ENCODE measurements at regions not wholly inside any gene's neighbourhood (a gene's known extent, or its start where the extent isn't known, plus 50 kb on each side); places are given as distances from the start of the nearest gene placed in this dataset.
"Not testable (repeated sequence)": the region's sequence is repeated elsewhere in the genome, so short reads cannot be mapped to it uniquely, and the experiment has no call there.

DNA sequence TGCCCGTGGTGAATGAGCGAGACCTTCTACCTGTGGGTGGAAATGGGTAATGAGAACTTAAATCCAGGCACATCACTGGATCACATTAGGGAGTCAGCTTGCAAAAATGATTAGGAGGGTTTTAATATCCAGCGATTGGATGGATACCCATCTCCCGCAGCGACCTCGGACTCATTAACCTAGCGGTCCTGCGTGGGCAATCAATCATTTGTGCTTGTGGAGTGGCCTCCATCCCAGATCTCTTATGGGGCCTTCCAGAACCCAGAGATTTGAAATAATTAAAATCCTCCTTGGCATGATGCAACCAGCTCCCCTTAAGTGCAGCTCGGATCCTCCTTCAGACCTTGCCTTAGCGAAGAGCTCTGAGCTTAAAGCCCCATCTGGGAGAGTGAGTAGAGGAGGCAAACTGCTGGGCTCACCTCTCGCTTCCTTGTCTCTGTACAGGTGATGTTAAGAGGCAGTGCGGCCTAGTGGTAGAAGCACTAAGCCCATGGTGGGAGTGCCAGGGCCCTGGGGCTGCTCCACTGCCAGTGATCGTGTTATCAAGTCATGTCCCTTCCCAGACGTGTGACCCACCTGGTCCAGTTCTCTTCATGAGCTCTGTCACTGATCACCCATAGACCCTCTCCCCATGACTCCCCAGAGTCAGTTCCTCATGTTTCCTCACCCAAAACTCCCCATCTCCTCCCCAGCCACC is 285.2 kb upstream of the TLE3 start:
- no peak for DNase-seq

DNA sequence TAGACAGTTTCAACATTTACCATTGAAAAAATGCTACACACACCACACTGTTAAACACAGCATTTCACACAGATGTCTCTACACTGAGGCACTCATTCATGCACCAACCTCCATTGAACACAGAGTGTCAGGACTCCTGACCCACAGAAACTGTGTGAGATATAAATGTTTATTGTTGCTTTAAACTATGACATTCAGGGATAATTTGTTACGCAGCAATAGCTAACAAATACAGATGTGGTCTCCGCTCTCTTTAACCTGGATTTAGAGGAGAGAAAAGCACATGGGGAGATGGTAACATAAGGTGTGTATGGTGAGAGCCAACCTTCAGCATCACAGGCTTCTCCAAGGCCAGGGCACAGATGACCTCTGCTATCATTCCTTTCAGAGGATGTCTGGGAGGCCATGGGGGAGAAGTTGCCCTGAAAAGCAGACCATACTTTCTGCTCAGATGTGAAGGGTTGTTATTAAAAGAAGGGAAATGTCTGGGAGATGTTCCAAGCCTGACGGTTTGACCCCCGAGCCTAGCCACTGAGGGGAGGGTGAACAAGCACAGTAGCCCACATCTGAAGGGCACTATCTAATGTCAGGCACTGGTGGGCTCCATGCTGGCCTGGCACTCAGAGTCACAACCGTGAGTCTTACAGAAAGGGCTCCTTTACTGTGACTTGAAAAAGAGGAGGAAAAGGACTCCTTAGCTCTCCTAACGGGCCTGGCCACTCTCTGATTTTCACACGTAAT is 284.5 kb upstream of the TLE3 start:
- DNase-seq: no peak

DNA sequence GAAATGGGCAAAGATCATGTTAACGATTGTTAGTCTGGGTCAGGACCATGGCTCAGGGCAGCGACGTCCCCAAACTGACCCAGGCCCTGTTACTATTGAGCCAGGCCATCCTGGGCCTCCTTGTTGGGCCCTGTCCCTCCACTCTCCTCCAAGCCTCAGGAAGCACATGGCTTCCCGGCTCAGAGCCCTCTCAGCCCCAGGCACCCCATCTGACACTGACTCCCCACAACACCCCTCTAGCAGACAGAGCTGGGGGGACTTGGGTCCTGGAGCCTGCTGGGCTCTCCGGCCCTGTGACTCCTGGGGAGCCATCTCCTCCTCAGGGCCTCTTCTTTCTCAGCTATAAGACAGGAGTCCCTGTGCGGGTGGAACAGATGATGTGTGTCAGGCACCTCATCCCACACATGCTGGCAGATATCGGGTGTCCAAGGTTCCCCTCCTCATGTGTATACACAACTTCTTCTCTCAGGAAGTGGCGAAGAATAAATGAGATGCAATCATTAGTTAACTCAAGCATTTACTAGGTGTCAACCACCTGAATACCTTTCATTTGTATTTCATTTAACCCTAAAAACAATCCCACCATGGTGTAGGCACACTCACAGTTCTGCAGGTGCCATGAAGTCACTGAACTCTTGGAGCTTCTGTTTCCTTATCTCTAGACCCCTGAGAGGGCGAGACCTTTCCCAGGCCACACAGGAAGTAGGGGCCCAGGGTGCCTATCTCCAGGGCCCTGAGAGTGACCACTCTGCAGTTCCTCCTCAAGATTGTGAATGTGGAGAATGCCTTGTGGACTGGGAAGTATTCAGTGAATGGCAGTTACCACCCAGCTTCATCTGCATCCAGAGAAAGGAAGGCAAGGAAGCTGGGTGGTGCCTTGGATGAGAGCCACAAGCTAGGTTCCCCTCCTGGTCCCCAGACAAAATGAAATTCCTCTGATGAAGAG is 282.5 kb upstream of the TLE3 start:
- no peak for DNase-seq

DNA sequence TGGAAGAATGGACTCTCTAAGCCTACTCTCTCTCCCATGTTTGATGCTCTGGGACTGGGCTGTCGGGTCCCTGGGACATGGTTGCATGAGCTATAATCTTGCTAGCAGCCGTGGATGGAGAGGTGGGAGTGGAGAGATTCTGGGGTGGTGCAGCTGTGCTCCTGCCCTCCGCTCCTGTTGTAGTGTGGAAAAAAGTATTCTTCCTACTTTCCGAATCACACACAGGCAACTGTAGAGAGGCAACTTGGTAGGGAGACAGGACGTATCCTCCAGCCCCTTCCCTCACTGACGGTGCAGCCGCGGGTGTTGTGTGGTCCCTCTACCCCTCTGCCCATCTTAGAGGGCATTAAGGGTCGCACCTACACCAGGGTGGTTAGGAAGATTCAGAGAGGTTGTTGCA is 281.4 kb upstream of the TLE3 start:
- no peak for DNase-seq

DNA sequence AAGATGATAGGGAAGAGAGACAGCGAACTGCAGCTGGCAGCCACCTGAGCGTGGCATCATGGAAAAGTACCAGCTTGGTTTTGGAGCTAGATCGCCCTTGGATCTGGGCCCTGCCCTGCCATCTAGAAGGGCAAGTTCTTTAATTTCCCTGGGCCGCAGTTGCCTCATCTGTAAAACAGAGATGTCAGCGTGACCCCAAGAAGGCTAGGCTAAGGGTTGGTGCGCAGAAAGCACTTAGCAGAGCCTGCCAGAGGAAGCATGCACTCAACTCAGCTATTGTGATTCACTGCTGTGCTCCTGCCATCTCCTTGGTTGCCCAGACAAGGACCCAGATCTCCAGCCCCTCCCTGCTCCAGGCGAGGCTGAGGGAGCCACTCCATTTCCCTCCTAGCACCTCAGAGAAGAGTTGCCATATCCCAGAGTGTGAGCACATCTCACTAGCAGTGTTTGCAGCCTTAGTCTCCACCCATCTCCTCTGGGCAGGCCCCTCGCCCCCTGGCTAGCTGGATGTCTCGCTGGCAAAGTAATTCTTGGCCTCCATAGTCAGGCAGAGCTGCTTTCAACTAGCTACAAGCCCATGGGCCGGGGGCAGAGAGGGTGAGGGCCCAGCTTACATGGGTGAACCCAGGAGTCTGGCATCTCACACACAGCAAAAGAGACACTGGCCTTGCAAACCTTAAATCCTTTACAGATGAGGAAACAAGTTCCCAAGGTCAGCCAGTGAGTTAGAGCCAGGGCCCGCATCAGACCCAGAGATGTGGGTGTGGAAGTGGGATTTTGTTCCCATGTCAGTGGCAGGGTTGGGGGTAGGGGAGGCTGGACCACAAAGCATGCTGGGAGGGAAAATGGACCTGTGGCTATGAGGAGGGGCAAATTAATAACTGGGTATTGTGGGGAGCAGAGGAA is 280.7 kb upstream of the TLE3 start:
- DNase-seq: no peak

DNA sequence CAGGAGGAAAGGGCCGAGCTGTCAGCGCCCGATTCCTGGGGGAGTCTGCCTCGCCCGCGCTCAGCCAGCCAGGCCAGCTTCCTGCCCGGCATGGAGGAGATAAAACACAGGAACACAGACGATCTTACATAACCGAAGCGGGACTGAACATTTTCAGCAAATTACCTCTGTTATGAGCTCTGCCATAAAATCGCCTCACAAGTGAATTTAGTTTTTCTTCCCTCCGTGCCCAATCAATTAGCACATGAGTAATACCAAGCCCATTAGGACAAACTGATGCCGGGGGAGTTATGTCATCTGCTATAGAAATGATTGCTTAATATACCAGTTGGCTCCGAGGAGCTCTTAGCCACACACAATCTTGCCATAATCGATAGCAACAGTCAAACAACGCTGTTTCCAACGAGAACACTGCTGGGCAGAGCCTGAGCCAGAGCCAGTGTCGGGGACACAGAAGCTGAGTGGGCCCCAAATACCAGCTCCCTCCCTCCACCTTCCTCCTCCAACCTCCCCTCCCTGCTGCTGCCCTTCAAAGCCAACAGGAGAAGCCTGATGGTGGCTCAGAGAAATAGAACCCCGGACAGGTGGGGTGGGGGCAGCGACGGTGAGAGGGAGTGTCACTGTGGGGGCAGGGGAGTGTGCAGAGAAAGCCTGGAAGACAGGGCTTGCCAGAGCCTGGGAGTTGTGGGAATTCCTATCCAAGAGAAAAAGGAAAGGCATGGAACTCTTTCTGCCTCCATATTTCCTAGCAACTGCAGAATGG is 279.4 kb upstream of the TLE3 start:
- DNase-seq: no peak

DNA sequence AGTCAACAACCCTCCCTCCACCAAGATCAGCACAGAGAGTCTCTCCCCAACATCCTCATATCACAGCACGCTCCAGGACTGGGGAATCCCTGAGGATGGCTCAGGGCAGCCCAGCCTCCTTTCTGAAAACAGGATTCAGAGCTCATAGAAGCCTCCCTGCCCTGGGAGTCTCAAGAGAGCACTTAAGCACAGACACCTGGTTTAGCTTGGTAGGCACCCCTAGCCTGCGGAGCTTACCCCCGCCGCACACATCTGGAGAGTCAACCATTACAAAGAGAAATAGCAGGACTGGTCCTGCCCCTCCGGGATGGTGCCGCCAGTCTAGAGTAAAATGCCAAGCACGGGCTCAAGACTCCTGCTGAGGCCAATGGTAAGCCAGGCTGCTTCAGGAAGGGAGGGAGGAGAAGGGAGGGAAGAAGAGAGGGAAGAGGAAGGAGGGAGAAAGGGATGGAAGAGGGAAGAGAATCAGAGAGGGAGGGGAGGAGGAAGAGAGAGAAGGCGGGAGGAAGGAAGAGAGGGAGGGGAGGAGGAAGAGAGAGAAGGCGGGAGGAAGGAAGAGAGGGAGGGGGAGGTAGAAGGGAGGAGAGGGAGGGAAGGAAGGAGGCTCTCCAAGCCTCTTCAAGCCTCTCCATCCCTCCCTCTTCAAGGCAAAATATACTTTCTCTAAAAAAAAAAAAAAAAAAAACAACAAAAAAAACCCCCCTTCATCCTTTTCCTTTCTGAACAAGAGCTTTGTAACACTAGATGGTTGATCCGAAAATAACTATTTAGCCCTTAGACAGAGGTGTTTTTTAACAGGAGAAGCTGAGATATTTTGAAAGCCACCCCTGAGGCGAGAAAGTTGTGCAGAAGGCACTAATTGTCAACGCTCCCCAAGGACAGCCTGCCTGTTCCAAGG is 278.6 kb upstream of the TLE3 start:
- no peak for DNase-seq

DNA sequence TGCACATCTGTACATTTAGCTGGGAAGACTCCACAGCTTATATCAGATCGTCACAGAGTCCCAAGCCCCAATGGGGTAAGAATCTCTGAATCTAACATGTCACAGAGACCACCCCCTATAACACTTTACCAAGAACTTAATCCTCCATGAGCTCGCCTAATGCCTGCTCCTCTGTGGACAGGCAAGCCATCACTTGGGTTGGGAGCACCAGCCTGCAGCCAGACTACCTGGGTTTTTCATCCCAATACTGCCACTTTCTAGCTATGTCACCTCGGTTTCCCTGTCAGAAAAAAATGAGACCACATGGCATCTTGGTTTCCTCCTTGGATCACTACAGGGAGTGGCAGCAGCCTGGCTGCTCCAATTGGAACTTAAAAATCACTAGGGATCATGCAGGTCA is 277.9 kb upstream of the TLE3 start:
- no peak for DNase-seq

DNA sequence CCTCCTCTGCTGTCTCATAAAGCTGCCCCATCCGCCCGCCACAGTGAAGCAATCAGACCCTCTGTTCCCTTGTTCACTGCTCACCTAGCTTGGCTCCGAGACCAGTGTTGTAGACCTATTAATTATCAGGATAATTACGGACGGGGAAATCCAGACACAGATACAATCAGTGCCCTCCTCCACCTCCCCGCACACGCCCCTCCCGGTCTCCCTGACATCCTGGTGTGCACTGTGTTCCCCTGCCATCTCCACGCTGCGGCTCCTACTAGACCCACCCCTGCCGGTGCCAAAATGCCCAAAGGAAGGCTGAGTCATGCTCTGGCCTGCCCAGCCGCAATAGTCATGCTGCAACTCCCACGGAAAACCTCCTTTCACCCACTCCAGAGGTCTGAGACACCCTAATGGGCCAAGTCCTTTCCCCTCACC is 277.3 kb upstream of the TLE3 start:
- DNase-seq: no peak

DNA sequence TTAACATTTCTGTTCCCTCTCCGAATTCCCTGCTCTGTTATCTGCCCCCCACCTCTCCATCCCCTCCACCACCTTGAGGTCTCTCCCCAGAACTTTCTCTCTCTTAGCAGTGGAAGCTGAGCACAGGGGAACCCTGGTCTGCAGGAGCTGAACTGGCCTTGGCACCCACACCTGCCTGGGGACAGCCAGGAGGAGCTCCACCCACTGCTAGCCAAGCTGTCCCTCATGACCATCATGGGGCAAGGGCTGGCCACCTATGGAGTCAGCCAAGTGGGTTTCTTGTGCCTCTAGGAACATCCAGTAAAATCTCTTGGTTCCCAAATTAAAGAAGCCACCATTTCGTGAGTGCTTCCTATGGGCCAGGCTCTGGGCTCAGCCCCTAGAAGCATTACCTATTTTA is 276.4 kb upstream of the TLE3 start:
- no peak for DNase-seq

DNA sequence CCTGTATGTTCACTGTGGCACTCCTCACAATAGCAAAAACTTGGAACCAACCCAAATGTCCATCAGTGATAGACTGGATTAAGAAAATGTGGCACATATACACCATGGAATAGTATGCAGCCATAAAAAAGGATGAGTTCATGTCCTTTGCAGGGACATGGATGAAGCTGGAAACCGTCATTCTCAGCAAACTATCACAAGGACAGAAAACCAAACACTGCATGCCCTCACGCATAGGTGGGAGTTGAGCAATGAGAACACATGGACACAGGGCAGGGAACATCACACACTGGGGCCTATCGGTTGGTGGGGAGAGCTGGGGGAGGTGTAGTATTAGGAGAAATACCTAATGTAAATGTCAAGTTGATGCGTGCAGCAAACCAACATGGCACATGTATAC is 275.7 kb upstream of the TLE3 start:
- not testable (repeated sequence) for DNase-seq

DNA sequence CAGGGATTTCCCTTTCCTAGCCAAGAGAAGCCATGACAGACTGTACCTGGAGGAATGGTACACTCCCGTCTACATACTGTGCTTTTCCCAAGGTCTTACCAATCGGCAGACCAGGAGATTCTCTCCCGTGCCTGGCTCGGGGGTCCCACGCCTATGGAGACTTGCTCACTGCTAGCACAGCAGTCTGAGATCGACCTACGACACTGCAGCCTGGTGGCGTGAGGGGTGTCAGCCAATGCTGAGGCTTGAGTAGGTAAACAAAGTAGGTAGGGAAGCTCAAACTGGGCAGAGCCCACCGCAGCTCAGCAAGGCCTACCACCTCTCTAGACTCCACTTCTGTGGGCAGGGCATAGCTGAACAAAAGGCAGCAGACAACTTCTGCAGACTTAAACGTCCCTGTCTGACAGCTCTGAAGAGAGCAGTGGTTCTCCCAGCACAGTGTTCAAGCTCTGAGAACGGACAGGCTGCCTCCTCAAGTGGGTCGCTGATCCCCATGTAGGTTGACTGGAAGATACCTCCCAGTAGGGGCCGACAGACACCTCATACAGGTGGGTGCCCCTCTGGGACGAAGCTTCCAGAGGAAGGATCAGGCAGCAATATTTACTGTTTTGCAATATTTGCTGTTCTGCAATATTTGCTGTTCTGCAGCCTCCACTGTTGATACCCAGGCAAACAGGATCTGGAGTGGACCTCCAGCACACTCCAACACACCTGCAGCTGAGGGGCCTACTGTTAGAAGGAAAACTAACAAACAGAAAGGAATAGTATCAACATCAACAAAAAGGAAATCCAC is 270.4 kb upstream of the TLE3 start:
- DNase-seq: not testable (repeated sequence)

DNA sequence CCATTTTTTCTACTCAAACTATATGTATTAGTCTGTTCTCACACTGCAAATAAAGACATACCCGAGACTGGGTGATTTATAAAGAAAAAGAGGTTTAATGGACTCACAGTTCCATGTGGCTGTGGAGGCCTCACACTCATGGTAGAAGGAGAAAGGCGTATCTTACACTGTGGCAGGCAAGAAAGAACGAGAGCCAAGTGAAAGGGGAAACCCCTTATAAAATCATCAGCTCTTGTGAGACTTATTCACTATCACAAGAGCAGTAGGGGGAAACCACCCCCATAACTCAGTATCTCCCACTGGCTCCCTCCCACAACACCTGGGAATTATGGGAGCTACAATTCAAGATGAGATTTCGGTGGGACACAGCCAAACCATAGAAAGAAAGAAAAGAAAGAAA is 266.3 kb upstream of the TLE3 start:
- DNase-seq: not testable (repeated sequence)

DNA sequence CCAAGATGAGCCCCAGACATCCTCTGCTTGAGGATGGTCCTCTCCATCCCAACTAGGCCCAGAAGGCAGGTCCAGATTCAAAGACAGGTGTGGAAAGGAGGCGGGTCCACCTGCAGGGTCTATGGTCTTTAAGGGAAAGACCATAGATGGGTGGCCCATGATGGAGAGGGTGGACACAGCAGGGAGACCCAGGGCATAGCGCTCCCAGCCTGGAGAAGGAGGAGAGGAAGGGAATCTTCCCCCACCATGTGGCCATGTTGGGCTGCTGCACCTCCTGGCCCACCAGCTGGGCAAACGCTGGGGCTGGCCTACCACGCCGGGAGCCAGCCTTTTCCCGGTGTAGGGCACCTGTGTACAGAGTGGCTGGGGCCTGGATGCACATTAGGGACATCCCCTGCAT is 265.2 kb upstream of the TLE3 start:
- DNase-seq: no peak

DNA sequence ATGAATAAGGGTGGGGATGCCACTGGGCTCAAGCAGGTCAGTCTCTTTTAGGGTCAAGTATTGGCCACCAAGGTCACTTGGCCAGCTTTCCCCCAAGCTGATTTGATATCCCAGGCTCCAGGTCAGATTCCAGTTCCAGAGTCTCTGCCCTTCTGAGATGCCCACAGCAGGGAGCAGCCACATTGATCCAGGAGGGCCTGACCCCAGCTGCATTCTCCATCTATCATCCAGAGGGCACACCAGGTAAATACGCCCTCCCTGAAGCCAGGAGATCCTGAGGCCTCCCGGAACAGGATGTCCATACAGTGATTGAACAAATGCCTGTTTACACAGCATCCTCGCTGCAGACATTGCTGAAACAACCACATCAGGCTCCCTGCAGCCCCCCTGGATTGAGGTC is 264.6 kb upstream of the TLE3 start:
- DNase-seq: no peak

DNA sequence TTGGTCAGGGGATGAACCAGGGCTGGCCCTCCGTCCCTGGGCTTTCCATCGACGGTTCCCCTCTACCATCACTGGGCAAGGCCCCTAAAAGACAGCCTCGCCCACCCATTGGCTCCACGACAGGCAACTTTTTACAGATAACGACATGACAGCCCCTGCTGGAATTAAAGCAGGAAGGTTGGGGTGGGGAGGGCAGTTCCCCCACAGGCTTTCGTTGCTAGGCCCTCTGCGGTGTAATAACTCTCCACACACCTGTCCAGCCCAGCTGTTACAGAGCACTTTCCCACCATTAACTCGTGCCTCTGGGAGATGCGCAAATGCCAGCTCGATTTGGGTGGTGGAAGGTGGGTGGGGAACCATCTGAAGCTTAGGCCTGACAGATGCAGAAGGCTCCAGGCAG is 264.2 kb upstream of the TLE3 start:
- DNase-seq: no peak

DNA sequence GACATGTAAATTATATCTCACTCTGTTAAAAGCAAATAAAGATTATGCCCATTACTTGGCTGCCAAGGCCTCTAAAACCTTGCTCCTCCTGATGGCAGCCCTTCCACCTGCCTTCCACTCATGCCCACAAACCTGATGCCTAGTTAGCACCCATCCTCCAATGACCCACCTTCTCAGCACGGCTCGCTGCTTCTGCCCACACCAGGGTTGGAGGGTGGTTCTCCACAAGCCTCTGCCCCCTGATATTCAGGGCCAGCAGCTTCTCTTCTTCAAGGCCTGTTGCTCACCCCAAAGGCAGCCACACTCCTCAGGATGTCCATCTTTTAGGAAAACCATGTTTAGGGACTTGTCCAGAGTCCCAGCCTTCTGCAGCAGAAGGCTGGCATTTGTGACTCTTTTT is 263.4 kb upstream of the TLE3 start:
- DNase-seq: no peak

DNA sequence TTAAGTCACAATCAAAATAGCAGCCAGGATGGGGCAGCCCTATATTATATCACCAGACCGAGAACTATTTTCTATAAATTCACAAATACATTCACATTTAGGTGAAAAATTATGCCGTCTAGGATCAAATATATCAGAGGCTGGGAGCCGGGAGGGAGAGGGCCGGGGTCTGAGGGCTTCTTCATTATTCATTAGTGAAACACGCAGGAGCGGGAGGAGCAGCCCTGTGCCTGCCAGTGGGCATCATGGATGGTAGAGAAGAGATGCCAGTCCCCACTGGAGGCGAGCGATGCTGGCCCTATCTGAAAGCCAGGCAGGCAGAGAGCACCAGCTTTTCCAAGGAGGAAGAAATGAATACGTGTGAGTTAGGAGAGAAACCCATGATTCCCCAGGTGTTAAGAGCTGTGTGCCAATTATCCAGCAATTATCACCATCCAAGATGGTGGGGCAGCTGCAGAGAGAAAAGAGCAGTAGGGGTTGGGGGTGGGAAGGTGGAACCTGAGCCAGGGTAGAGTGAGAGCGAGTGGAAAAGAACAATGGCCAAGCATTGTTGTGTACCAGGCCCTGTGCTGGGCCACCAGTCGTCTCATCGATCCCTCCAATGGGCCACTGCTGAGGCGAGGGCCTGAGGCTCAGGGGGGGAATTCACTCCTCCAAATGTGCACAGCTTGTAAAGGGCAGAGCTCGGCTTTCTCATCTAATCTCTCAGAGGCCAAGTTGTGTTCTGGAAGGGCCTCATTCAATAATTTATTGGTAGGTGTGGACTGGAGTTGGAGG is 261.3 kb upstream of the TLE3 start:
- DNase-seq: no peak
